H1 (cell line): ENCODE measurements at regions not wholly inside any gene's neighbourhood (a gene's known extent, or its start where the extent isn't known, plus 50 kb on each side); places are given as distances from the start of the nearest gene placed in this dataset.

ENCODE experiments used
- BACH1 ChIP-seq: IDR thresholded peaks from 2 replicates; pipeline ENCODE4 v1.6.1; 2012; ENCODE audit warnings: low read length, improper control_type of control experiment
- POU5F1 ChIP-seq: IDR thresholded peaks from 2 replicates; pipeline ENCODE4 v1.6.1; 2011; ENCODE audit warnings: low read depth, mild to moderate bottlenecking, low read length, moderate library complexity
- RAD21 ChIP-seq, 2 experiments: IDR thresholded peaks in 1 of 2; conservative IDR thresholded peaks in 1 of 2; 2 replicates each; pipeline ENCODE4 v1.6.1; 2011; ENCODE audit warnings: low read depth in 2 of 2, low read length in 2 of 2, improper control_type of control experiment in 1 of 2, inconsistent platforms in 1 of 2, mild to moderate bottlenecking in 1 of 2, moderate library complexity in 1 of 2
- SP1 ChIP-seq: IDR thresholded peaks from 2 replicates; pipeline ENCODE4 v1.6.1; 2011; ENCODE audit warnings: low read depth, low read length

DNA sequence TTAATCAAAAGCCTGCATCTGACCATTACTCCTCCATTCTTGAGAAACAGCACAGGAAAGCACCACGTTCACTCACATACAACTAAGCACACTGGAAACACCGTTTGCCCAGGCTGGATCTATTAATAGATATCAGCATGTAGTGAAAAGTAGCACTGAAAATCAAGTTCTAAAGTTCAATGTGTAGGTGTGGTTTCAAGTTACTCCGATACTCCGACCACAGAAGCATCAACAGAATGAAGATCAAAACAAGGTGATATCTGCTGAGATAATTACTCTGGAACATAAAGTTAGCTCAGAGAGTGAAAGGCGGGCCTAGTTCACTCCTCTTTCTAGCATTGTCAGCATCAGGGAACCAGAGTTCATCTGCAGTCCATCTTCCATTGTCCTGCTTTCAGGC, 1367.4 kb upstream of the ACVR2A start (continued):
- no peak for TF ChIP-seq RAD21 (IDR thresholded peaks at IDR 0.05 in 1 of 2, conservative IDR thresholded peaks at IDR 0.05 in 1 of 2; ENCODE audit: low read depth in 2 of 2, low read length in 2 of 2)
- no peak for TF ChIP-seq BACH1
- no peak for TF ChIP-seq POU5F1
- TF ChIP-seq SP1: no peak
- TF ChIP-seq, all 59 proteins: peak for 0
